ENCODE measurements at regions not wholly inside any gene's neighbourhood (a gene's known extent, or its start where the extent isn't known, plus 50 kb on each side); places are given as distances from the start of the nearest gene placed in this dataset.
"Not testable (repeated sequence)": the region's sequence is repeated elsewhere in the genome, so short reads cannot be mapped to it uniquely, and the experiment has no call there.

DNA sequence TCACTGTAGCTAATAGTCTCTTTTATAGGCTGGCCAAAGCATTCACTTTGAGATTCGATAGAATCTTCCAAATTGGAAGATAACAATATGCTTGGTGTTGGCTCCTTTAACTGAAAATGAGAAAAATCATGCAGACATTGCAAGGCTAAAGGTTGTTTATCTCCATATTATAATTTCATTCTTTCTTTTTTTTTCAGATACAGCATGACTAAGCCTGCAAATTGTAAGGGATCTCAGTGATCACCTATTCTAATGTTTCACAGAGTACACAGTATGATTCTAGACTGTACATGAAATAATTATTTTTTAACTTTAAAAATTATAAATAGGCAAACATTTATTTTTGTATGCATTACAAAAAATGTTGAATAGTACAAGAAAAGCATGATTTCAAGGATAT, 451.7 kb upstream of the DDI1 start:
- no peak for DNase-seq (ENCODE audit: low read depth in 2 of 2)

DNA sequence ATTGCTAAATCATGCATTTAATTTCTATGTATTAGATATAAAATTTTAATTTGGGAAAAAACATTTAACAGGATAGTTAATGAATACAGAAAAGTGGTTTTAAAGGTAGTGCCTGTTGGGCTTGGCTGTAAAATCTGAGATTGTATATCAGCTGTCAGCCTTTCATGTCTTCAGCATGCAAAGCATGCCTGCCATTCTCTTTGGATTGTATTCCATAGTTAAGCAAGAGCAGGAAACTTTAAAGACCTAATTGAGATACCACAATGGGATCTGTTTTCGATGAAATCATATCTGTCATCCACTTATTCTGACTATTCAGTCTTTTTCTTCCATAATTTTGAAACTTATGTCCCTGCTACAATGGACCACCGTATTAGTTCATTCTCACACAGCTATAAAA, 451.0 kb upstream of the DDI1 start:
- no peak for DNase-seq (ENCODE audit: low read depth in 2 of 2)

GRCh38 chr11:103585911-103586310, 450.5 kb upstream of the DDI1 start:
- no peak for DNase-seq (ENCODE audit: low read depth in 2 of 2)

DNA sequence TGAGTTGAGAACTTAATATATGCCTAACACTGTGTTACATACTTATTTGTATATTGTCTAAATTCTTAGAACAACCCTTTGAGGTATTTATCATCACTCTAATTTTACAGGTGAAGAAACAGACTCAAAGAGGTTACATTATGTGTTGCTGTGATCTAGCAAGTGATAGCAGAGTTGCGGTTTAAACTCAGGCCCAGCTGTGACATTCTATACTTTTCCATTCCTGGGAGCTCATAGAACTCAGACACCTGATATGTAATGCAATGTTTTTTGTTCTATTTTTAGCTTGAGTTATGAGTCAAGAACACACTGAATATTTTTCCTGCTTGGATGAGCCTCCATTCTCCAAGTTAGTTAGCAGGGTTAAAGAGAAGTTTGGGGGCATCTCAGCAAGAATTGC, 449.7 kb upstream of the DDI1 start:
- DNase-seq (ENCODE audit: low read depth in 2 of 2): no peak

DNA sequence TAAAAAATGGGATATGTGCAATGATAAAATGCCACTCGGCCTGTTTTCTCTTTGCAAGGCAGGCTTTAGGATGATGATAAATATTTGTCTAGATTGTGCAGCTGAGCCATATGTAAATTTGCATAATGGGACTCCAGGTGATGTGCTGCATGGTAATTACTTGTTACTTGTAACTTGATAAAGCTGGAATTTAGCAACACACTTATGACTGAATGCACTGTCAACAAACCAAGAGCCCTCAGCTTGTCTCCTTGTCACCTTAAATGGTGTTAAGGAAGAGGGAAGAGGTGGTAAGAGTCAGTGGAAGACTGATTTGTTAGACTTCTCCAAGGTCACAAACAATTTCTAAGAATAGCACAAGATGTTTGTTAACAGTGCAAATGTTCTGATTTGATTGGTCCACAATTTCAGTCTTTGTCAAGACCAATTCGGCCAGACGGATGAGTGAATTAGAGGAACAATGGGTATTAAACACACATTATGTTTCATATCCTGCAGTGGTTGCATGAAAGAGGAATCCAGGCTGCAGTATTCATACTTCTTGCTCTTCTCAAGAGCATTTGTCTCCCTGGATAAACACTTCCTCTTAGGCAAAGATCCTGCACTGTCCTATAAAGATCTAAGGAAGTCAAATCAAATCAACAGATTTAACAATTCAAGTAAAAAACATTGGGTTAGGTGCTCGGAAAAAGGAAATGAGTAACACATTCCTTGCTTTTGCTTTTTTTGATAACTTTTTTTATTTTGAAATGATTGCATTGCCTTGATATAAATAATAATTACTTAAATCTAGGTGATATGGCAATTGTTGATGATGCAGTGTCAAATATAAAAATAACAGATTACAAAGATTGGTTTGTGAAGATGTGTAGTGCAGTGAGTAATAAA, 448.3 kb upstream of the DDI1 start:
- no peak for DNase-seq (ENCODE audit: low read depth in 2 of 2)

DNA sequence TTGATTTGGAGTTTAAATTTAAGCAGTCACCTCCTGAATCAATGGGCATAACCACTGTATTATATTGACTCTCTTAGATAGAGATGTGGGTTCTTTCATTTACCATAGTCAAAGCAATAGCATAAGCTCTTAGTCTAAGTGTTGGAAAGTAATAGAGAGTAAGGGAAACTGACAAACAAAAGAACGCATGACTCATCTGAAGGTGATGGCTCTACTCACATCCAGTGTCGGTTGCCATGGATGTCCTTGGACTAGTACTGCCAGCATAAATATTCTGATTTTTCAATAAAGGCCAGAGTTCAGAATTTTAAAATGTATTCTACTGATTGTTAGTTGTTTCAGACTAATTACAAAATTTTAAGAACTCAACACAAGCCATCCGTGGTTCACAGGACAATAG, 444.9 kb upstream of the DDI1 start:
- DNase-seq (ENCODE audit: low read depth in 2 of 2): no peak

- no peak for DNase-seq (ENCODE audit: low read depth in 2 of 2)
Measured at GRCh38 chr11:103594283-103594682, 442.2 kb upstream of the DDI1 start.

GRCh38 chr11:103596315-103596714, 440.1 kb upstream of the DDI1 start:
- DNase-seq (ENCODE audit: low read depth in 2 of 2): no peak

GRCh38 chr11:103601225-103601846, 435.1 kb upstream of the DDI1 start:
- no peak for DNase-seq (ENCODE audit: low read depth in 2 of 2)

DNA sequence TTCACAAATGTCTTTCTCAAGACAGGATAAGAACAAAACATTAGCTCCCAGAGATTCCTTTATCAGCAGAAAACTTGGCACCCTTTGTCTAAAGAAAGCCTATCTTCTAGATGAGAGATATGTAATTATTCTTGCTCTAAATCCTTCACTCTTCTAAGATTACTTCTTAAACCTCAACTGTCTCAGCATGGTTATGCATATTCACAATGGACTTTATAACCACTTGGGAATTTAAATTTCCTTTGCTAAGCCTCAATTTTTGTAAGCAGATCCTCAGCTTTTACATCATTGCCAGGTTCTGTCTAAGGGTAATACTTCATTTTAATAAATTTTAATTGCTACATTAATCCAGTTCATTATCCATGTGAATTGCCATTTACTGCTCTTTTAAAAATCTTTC, 433.6 kb upstream of the DDI1 start:
- DNase-seq (ENCODE audit: low read depth in 2 of 2): no peak

DNA sequence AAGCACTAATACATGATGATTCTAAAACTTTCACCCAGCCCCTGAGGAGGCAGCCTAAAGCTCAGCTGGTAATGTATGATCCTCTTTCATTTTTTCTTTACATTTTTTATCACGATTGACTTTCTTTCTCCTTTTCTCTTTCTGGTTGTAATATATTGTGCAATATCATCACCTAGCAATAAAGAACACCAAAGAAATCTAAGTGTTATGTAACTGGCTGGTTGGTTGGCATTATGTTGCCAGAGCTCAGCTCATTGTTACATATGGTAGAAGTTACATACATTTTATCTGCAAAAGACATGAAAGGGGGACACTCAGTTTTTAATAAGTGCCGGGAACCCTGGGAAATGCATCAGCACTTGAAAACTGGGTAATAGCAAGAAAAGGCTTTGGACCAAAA, 432.1 kb upstream of the DDI1 start:
- no peak for DNase-seq (ENCODE audit: low read depth in 2 of 2)

GRCh38 chr11:103608566-103608965, 427.9 kb upstream of the DDI1 start:
- no peak for DNase-seq (ENCODE audit: low read depth in 2 of 2)

GRCh38 chr11:103609117-103610066, 427.0 kb upstream of the DDI1 start:
- DNase-seq (ENCODE audit: low read depth in 2 of 2): no peak

- no peak for DNase-seq (ENCODE audit: low read depth in 2 of 2)
Measured at GRCh38 chr11:103610435-103610834, 426.0 kb upstream of the DDI1 start.

DNA sequence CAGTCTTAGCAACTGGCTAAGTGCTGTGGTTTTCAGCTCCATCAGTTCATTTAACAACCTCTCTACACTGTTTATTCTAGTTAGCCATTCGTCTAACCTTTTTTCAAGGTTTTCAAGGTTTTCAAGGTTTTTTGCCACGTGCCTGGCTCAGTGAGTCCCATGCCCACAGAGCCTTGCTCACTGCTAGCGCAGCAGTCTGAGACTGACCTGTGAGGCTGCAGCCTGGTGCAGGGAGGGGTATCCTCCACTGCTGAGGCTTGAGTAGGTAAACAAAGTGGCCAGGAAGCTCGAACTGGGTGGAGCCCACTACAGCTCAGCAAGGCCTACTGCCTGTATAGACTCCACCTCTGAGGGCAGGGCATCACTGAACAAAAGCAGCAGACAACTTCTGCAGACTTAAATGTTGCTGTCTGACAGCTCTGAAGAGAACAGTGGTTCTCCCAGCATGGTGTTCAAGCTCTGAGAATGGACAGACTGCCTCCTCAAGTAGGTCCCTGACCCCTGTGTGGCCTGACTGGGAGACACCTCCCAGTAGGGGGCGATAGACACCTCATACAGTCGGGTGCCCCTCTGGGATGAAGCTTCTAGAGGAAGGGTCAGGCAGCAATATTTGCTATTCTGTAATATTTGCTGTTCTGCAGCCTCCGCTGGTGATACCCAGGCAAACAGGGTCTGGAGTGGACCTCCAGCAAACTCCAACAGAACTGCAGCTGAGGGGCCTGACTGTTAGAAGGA, 424.7 kb upstream of the DDI1 start:
- DNase-seq (ENCODE audit: low read depth in 2 of 2): not testable (repeated sequence)

DNA sequence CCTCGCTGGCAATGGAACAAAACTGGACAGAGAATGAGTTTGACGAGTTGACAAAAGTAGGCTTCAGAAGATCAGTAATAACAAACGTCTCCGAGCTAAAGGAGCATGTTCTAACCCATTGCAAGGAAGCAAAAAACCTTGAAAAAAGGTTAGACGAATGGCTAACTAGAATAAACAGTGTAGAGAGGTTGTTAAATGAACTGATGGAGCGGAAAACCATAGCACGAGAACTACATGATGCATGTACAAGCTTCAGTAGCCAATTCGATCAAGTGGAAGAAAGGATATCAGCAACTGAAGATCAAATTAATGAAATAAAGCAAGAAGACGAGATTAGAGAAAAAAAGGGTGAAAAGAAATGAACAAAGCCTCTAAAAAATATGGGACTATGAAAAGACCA, 424.0 kb upstream of the DDI1 start:
- not testable (repeated sequence) for DNase-seq (ENCODE audit: low read depth in 2 of 2)

DNA sequence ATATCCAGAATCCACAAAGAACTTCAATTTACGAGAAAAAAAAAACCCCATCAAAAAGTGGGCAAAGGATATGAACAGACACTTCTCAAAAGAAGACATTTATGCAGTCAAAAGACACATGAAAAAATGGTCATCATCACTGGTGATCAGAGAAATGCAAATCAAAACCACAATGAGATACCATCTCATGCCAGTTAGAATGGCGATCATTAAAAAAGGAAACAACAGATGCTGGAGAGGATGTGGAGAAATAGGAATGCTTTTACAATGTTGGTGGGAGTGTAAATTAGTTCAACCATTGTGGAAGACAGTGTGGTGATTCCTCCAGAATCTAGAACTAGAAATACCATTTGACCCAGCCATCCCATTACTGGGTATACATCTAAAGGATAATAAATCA, 419.9 kb upstream of the DDI1 start:
- DNase-seq (ENCODE audit: low read depth in 2 of 2): not testable (repeated sequence)

DNA sequence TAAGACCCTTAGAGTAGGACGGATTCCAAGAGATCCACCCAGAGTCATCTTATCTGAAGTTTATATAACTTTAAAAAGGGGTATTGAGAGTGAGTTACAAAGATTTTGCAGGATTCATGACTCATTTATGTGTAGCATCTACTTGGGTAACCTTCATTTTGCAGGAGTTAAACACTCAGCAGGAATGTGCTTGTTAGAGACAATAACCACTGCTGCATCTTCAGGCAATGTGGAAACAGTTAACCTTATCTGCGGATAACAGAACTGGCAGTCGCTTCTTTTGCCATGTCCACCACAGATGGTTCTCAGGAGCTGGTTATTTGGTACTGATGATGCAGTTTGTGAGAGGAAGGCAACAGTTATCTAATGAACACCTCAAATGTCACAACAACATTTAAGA, 417.9 kb upstream of the DDI1 start:
- DNase-seq (ENCODE audit: low read depth in 2 of 2): no peak

GRCh38 chr11:103619480-103619879, 417.0 kb upstream of the DDI1 start:
- DNase-seq (ENCODE audit: low read depth in 2 of 2): no peak

DNA sequence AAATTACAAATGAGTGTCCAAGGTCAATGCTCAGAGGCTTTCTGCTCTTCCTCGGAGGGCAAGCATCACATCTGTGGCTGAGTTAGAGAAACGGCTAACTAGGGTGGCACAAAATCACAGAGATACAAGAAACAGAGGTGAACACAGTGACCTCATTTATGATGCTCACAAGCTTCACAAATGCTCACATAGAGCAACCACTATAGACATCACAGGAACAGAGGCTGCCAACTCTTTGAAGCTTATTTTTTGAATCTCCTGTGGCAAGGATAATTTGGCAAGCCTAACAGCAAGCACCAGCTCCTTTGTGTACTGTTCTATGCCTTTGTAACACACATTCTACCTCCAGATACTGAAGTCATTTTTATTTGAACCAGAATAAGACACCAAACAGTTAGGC, 416.5 kb upstream of the DDI1 start:
- DNase-seq (ENCODE audit: low read depth in 2 of 2): no peak

DNA sequence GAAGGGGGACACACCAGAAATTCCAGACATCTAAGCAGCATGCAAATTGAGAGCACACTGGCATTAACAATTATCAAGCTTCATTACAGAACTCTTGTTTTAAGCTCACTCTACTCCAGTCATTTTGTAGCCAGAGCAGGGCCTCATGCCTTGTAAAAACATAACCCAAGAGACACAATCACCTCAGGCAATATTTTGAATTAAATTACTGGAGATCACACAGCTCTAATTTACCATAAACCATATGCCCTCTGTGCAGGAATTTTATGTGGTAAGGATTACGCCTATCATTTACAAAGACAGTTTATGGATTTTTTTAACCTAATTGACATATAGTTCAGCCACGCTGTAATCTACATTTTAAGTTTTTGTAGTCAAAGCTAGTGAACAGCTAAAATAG, 414.1 kb upstream of the DDI1 start:
- DNase-seq (ENCODE audit: low read depth in 2 of 2): no peak

GRCh38 chr11:103623933-103624332, 412.5 kb upstream of the DDI1 start:
- no peak for DNase-seq (ENCODE audit: low read depth in 2 of 2)
